IMR-90 (cell line): ENCODE measurements at regions not wholly inside any gene's neighbourhood (a gene's known extent, or its start where the extent isn't known, plus 50 kb on each side); places are given as distances from the start of the nearest gene placed in this dataset.

ENCODE experiments used
- ATAC-seq: fragments of 200-7000 bp; cut with Tn5 transposase; 2 replicates; pipeline ENCODE4 v1.9.1; 2020; ENCODE audit warnings: low read depth, mild to moderate bottlenecking, moderate library complexity
- BruUV-seq: library from RNA; stranded (reverse); fragments of 400-500 nt; replicated peaks from 2 replicates; lab custom pipeline; 2021; lab: Mats Ljungman, UMichigan
- CTCF ChIA-PET: fragments of 300-600 bp; formaldehyde crosslinking; extraction: SDS; loops from one replicate; lab custom pipeline; 2021; ENCODE audit warnings: antibody characterized with exemption; lab: Yijun Ruan, JAX
- POLR2A ChIA-PET: fragments of 300-600 bp; sonication (Branson Sonifier 250); formaldehyde crosslinking; loops from one replicate; lab custom pipeline; 2022; ENCODE audit warnings: antibody characterized with exemption; ENCODE audit not compliant: unreplicated experiment; lab: Charles Lee
- DNase-seq: peaks from one replicate; pipeline ENCODE4 v3.0.0; 2013
- H2AFZ ChIP-seq: replicated peaks from 2 replicates; pipeline ENCODE3; 2013; ENCODE audit warnings: low read length, mild to moderate bottlenecking; ENCODE audit not compliant: poor library complexity
- H2AK5ac ChIP-seq: 2 replicates; pipeline ENCODE4 v1.6.1; 2013; ENCODE audit warnings: low read depth, low read length, inconsistent platforms
- H2AK9ac ChIP-seq: replicated peaks from 2 replicates; pipeline ENCODE3; 2013; ENCODE audit warnings: mild to moderate bottlenecking, low read depth, low read length, moderate library complexity; ENCODE audit not compliant: poor library complexity
- H2BK120ac ChIP-seq: 2 replicates; pipeline ENCODE4 v1.6.1; 2013; ENCODE audit warnings: low read depth, low read length, inconsistent platforms
- H2BK15ac ChIP-seq: 3 replicates; pipeline ENCODE4 v1.6.1; 2013; ENCODE audit warnings: low read depth, low read length, inconsistent platforms
- H2BK20ac ChIP-seq: 2 replicates; pipeline ENCODE4 v1.6.1; 2013; ENCODE audit warnings: low read depth, mild to moderate bottlenecking, inconsistent platforms, low read length, moderate library complexity
- H2BK5ac ChIP-seq: 2 replicates; pipeline ENCODE4 v1.6.1; 2013; ENCODE audit warnings: mild to moderate bottlenecking, low read depth, low read length, inconsistent platforms; ENCODE audit not compliant: poor library complexity, severe bottlenecking
- H3K14ac ChIP-seq: replicated peaks from 2 replicates; pipeline ENCODE4 v1.6.1; 2013; ENCODE audit warnings: low read depth, low read length, inconsistent platforms
- H3K18ac ChIP-seq: 2 replicates; pipeline ENCODE4 v1.6.1; 2013; ENCODE audit warnings: low read depth, low read length, control low read depth
- H3K23ac ChIP-seq: 2 replicates; pipeline ENCODE4 v1.6.1; 2013; ENCODE audit warnings: low read depth, low read length, inconsistent platforms
- H3K27ac ChIP-seq: 2 replicates; pipeline ENCODE4 v1.5.1; 2013; ENCODE audit warnings: mild to moderate bottlenecking, control low read depth, low read length; ENCODE audit not compliant: insufficient read depth
- H3K27me3 ChIP-seq: 2 replicates; pipeline ENCODE4 v1.6.1; 2013; ENCODE audit warnings: low read length; ENCODE audit not compliant: control insufficient read depth, insufficient read depth
- H3K36me3 ChIP-seq: 2 replicates; pipeline ENCODE4 v1.6.1; 2013; ENCODE audit warnings: low read length, mixed read lengths; ENCODE audit not compliant: control insufficient read depth, insufficient read depth
- H3K4ac ChIP-seq: 2 replicates; pipeline ENCODE4 v1.6.1; 2013; ENCODE audit warnings: low read depth, low read length, inconsistent platforms
- H3K4me1 ChIP-seq: 2 replicates; pipeline ENCODE4 v1.6.1; 2013; ENCODE audit warnings: low read length, mixed read lengths; ENCODE audit not compliant: control insufficient read depth, insufficient read depth
- H3K4me2 ChIP-seq: 2 replicates; pipeline ENCODE4 v1.6.1; 2013; ENCODE audit warnings: low read depth, mild to moderate bottlenecking, control low read depth, low read length, moderate library complexity
- H3K4me3 ChIP-seq: 2 replicates; pipeline ENCODE4 v1.5.1; 2013; ENCODE audit warnings: low read depth, mild to moderate bottlenecking, control low read depth, low read length, moderate library complexity; ENCODE audit not compliant: insufficient read depth
- H3K56ac ChIP-seq: 2 replicates; pipeline ENCODE4 v1.6.1; 2013; ENCODE audit warnings: low read length, inconsistent platforms; ENCODE audit not compliant: insufficient read depth; ENCODE audit errors: extremely low read depth
- H3K79me1 ChIP-seq, 2 experiments: 2 replicates each; pipeline ENCODE4 v1.6.1; 2013; ENCODE audit warnings: low read length in 2 of 2, inconsistent platforms in 1 of 2, low read depth in 1 of 2
- H3K9ac ChIP-seq: 2 replicates; pipeline ENCODE4 v1.6.1; 2013; ENCODE audit warnings: low read depth, low read length, control low read depth
- H3K9me1 ChIP-seq: 2 replicates; pipeline ENCODE4 v1.6.1; 2013; ENCODE audit warnings: low read length, inconsistent platforms; ENCODE audit not compliant: insufficient read depth
- H3K9me3 ChIP-seq: 2 replicates; pipeline ENCODE4 v1.6.1; 2013; ENCODE audit warnings: low read length; ENCODE audit not compliant: control insufficient read depth, insufficient read depth
- H4K20me1 ChIP-seq: 2 replicates; pipeline ENCODE4 v1.6.1; 2013; ENCODE audit warnings: low read length, inconsistent platforms; ENCODE audit not compliant: insufficient read depth
- H4K5ac ChIP-seq: 2 replicates; pipeline ENCODE4 v1.6.1; 2013; ENCODE audit warnings: mild to moderate bottlenecking, low read depth, low read length, control low read depth
- H4K8ac ChIP-seq, 2 experiments: 2 replicates each; pipeline ENCODE4 v1.6.1; 2013; ENCODE audit warnings: low read depth in 2 of 2, low read length in 2 of 2, control low read depth in 1 of 2, inconsistent platforms in 1 of 2
- H4K91ac ChIP-seq: 2 replicates; pipeline ENCODE4 v1.6.1; 2013; ENCODE audit warnings: low read depth, low read length, inconsistent platforms; ENCODE audit not compliant: insufficient read depth
- BHLHE40 ChIP-seq: fragments of 150-350 bp; IDR thresholded peaks from 2 replicates; pipeline ENCODE4 v1.6.1; 2016; ENCODE audit warnings: mild to moderate bottlenecking, low read depth, low read length
- CEBPB ChIP-seq: IDR thresholded peaks from 2 replicates; pipeline ENCODE4 v1.6.1; 2012; ENCODE audit warnings: low read depth, low read length, improper control_type of control experiment
- CHD1 ChIP-seq: IDR thresholded peaks from 2 replicates; pipeline ENCODE4 v1.6.1; 2012; ENCODE audit warnings: low read depth, low read length, improper control_type of control experiment
- CTCF ChIP-seq: conservative IDR thresholded peaks from 2 replicates; pipeline ENCODE4 v1.5.1; 2012; ENCODE audit warnings: mild to moderate bottlenecking, low read depth, low read length, improper control_type of control experiment
- ELK1 ChIP-seq: fragments of 150-350 bp; IDR thresholded peaks from 2 replicates; pipeline ENCODE4 v1.6.1; 2016; ENCODE audit warnings: low read depth, mild to moderate bottlenecking, low read length, moderate library complexity, borderline replicate concordance
- FOS ChIP-seq: fragments of 150-350 bp; IDR thresholded peaks from 2 replicates; pipeline ENCODE4 v1.6.1; 2016; ENCODE audit warnings: low read depth, low read length
- MAFK ChIP-seq: IDR thresholded peaks from 2 replicates; pipeline ENCODE4 v1.6.1; 2012; ENCODE audit warnings: low read depth, low read length, improper control_type of control experiment
- MAZ ChIP-seq: IDR thresholded peaks from 2 replicates; pipeline ENCODE4 v1.6.1; 2012; ENCODE audit warnings: low read depth, mild to moderate bottlenecking, low read length, improper control_type of control experiment, moderate library complexity, borderline replicate concordance
- MXI1 ChIP-seq: IDR thresholded peaks from 2 replicates; pipeline ENCODE4 v1.6.1; 2012; ENCODE audit warnings: low read depth, mild to moderate bottlenecking, low read length, moderate library complexity, borderline replicate concordance
- NFE2L2 ChIP-seq: fragments of 150-350 bp; IDR thresholded peaks from 2 replicates; pipeline ENCODE4 v1.6.1; 2016; ENCODE audit warnings: low read depth, mild to moderate bottlenecking, low read length
- POLR2A ChIP-seq: IDR thresholded peaks from 2 replicates; pipeline ENCODE4 v1.6.1; 2012; ENCODE audit warnings: mild to moderate bottlenecking, low read depth, low read length
- RAD21 ChIP-seq: IDR thresholded peaks from 2 replicates; pipeline ENCODE4 v1.6.1; 2012; ENCODE audit warnings: low read length, improper control_type of control experiment
- RCOR1 ChIP-seq: IDR thresholded peaks from 2 replicates; pipeline ENCODE4 v1.6.1; 2012; ENCODE audit warnings: mild to moderate bottlenecking, low read length, improper control_type of control experiment; ENCODE audit not compliant: insufficient replicate concordance
- RFX5 ChIP-seq: IDR thresholded peaks from 2 replicates; pipeline ENCODE4 v1.8.0; 2012; ENCODE audit warnings: low read depth, mild to moderate bottlenecking, low read length, moderate library complexity
- SMC3 ChIP-seq: fragments of 150-350 bp; IDR thresholded peaks from 2 replicates; pipeline ENCODE4 v1.6.1; 2016; ENCODE audit warnings: low read depth, mild to moderate bottlenecking, antibody characterized with exemption, low read length, moderate library complexity
- USF2 ChIP-seq: fragments of 150-350 bp; IDR thresholded peaks from 2 replicates; pipeline ENCODE4 v1.6.1; 2017; ENCODE audit warnings: mild to moderate bottlenecking, antibody characterized with exemption, low read length, low read depth
- WGBS, 2 experiments: methylation state at CpG; one replicate each; pipeline versions ENCODE4 v1.1.5 to v1.1.7; 2013; ENCODE audit warnings: missing lambda C conversion rate in 2 of 2; ENCODE audit not compliant: insufficient read length in 1 of 2; ENCODE audit errors: extremely low coverage in 2 of 2; 5-methylcytosine and 5-hydroxymethylcytosine counted together
- dilution Hi-C: fragments of 300-500 bp; cut with HindIII; formaldehyde crosslinking; loops from one replicate; pipeline ENCODE4 v1.14.3; 2018; ENCODE audit warnings: low sequenced_read_pairs; ENCODE audit not compliant: unreplicated experiment
- in situ Hi-C: fragments of 300-500 bp; cut with MboI; formaldehyde crosslinking; loops from 3 replicates; pipeline ENCODE4 v1.14.3; 2019; ENCODE audit warnings: low sequenced_read_pairs, inconsistent platforms, mixed read lengths
- intact Hi-C: fragments of 100-400 bp; cut with micrococcal nuclease; formaldehyde crosslinking; loops from 2 replicates; pipeline ENCODE4 v1.10.0; 2022

- peaks cover 1% of the 10 kb centered on the region; the same call in 1 of the 2 replicates for H3K27me3 ChIP-seq
- TF ChIP-seq MAZ (no peak), RFX5 (no peak), USF2 (no peak), CTCF (no peak), MXI1 (no peak), SMC3 (no peak), CHD1 (no peak), RCOR1 (no peak), FOS (no peak), POLR2A (no peak), RAD21 (no peak), CEBPB (no peak), MAFK (no peak), NFE2L2 (no peak), ELK1 (no peak), BHLHE40 (no peak)
- H4K8ac ChIP-seq = no peak overlapping the region
- dilution Hi-C loops (no loop called here), in situ Hi-C loops (no loop called here), intact Hi-C loops (no loop called here)
- no peak overlapping the region for H2AFZ ChIP-seq
- H3K9me1 ChIP-seq = no peaks in the 10 kb centered on the region
- H3K4ac ChIP-seq = no peak overlapping the region
- H3K23ac ChIP-seq = no peak overlapping the region
- H2BK20ac ChIP-seq = no peak overlapping the region
- H3K9ac ChIP-seq = no peak overlapping the region
- no peak overlapping the region for H2AK9ac ChIP-seq
- no peak overlapping the region for H3K4me3 ChIP-seq
- ATAC-seq = no peak
- no peak overlapping the region for H2BK5ac ChIP-seq
- no peaks in the 10 kb centered on the region for H3K79me1 ChIP-seq
- H3K56ac ChIP-seq = no peak overlapping the region
- H2BK15ac ChIP-seq = no peak overlapping the region
- POLR2A ChIA-PET = no interaction called here
- no peaks in the 10 kb centered on the region for H3K36me3 ChIP-seq
- no peak overlapping the region for H2AK5ac ChIP-seq
- no peak overlapping the region for H3K14ac ChIP-seq
- H2BK120ac ChIP-seq = no peak overlapping the region
- no peaks in the 10 kb centered on the region for H4K20me1 ChIP-seq
- no TSS peak for BruUV-seq
- no peak overlapping the region for H3K4me2 ChIP-seq
- H3K9me3 ChIP-seq = no peaks in the 10 kb centered on the region
- H3K18ac ChIP-seq = no peak overlapping the region
- no CpG with 5 or more reads among the region's 3 CpGs for WGBS, 2 experiments
- no peaks in the 10 kb centered on the region for H3K4me1 ChIP-seq
- CTCF ChIA-PET = no interaction called here
- H3K27ac ChIP-seq = no peak overlapping the region
- no peak overlapping the region for H4K5ac ChIP-seq
- no peak for DNase-seq
- no peak overlapping the region for H4K91ac ChIP-seq
These were observed 63.2 kb upstream of the TNIP3 start for GRCh38 chr4:121227341-121227792.
